GM03348 (cell line): ENCODE measurements at regions not wholly inside any gene's neighbourhood (a gene's known extent, or its start where the extent isn't known, plus 50 kb on each side); places are given as distances from the start of the nearest gene placed in this dataset.
A peak's percentile ranks its signal among the peaks of the same experiment; 100 is the strongest.
"Not testable (repeated sequence)": the region's sequence is repeated elsewhere in the genome, so short reads cannot be mapped to it uniquely, and the experiment has no call there.

Experiments
- DNase-seq: peaks from one replicate; pipeline ENCODE4 v3.0.0; 2012; ENCODE audit warnings: low spot score

GRCh38 chr2:208929894-208930427 is 493.9 kb upstream of the MAP2 start:
- no peak for DNase-seq

GRCh38 chr2:208935531-208935930 is 488.3 kb upstream of the MAP2 start:
- DNase-seq = no peak

- DNase-seq = no peak
Measured at GRCh38 chr2:208937521-208937920, 486.3 kb upstream of the MAP2 start.

GRCh38 chr2:208939852-208940251 is 484.0 kb upstream of the MAP2 start:
- no peak for DNase-seq

GRCh38 chr2:208945719-208946256 is 478.1 kb upstream of the MAP2 start:
- no peak for DNase-seq

- no peak for DNase-seq
Measured at GRCh38 chr2:208948073-208948472, 475.8 kb upstream of the MAP2 start.

GRCh38 chr2:208970070-208970469 is 453.8 kb upstream of the MAP2 start:
- DNase-seq = no peak

GRCh38 chr2:208977582-208977981 is 446.3 kb upstream of the MAP2 start:
- DNase-seq = no peak

- no peak for DNase-seq
Measured at GRCh38 chr2:208978946-208979345, 444.9 kb upstream of the MAP2 start.

GRCh38 chr2:208980321-208980720 is 443.5 kb upstream of the MAP2 start:
- DNase-seq = no peak

GRCh38 chr2:208982831-208983230 is 441.0 kb upstream of the MAP2 start:
- DNase-seq = no peak

- DNase-seq = no peak
Measured at GRCh38 chr2:208983486-208983885, 440.4 kb upstream of the MAP2 start.

- DNase-seq = peak; percentile 3
Measured at GRCh38 chr2:208984376-208985090, 439.3 kb upstream of the MAP2 start.

GRCh38 chr2:208985644-208986043 is 438.2 kb upstream of the MAP2 start:
- no peak for DNase-seq

- no peak for DNase-seq
Measured at GRCh38 chr2:208990716-208991115, 433.1 kb upstream of the MAP2 start.

GRCh38 chr2:208999911-209000310 is 423.9 kb upstream of the MAP2 start:
- no peak for DNase-seq

- no peak for DNase-seq
Measured at GRCh38 chr2:209002054-209002453, 421.8 kb upstream of the MAP2 start.

- DNase-seq = no peak
Measured at GRCh38 chr2:209005371-209005770, 418.5 kb upstream of the MAP2 start.

GRCh38 chr2:209008636-209009287 is 415.1 kb upstream of the MAP2 start:
- DNase-seq = no peak

GRCh38 chr2:209018633-209019032 is 405.2 kb upstream of the MAP2 start:
- DNase-seq = not testable (repeated sequence)

GRCh38 chr2:209029249-209029648 is 394.6 kb upstream of the MAP2 start:
- no peak for DNase-seq

GRCh38 chr2:209044307-209044706 is 379.5 kb upstream of the MAP2 start:
- no peak for DNase-seq

- no peak for DNase-seq
Measured at GRCh38 chr2:209046163-209046562, 377.7 kb upstream of the MAP2 start.
